Stimulated activated naive CD4-positive, alpha-beta T cell (primary cell): ENCODE measurements at regions not wholly inside any gene's neighbourhood (a gene's known extent, or its start where the extent isn't known, plus 50 kb on each side); places are given as distances from the start of the nearest gene placed in this dataset.

Experiments
- DNase-seq, 6 experiments: peaks; one replicate each; lab custom pipeline; 2025; lab: John Stamatoyannopoulos, UW

GRCh38 chr5:72619251-72619650, 112.0 kb upstream of the ZNF366 start:
- no peak for DNase-seq

GRCh38 chr5:72618708-72619107, 111.5 kb upstream of the ZNF366 start:
- DNase-seq: no peak

GRCh38 chr5:72615061-72615460, 107.9 kb upstream of the ZNF366 start:
- DNase-seq: no peak

GRCh38 chr5:72613515-72613914, 106.3 kb upstream of the ZNF366 start:
- DNase-seq: no peak

- DNase-seq: no peak
Observed at GRCh38 chr5:72612810-72613209, 105.6 kb upstream of the ZNF366 start.

GRCh38 chr5:72611118-72611730, 104.0 kb upstream of the ZNF366 start:
- peak in 4 of 6 experiments; percentile 1 to 30 (median 10) for DNase-seq

GRCh38 chr5:72608926-72609325, 101.7 kb upstream of the ZNF366 start:
- no peak for DNase-seq

GRCh38 chr5:72608297-72608696, 101.1 kb upstream of the ZNF366 start:
- no peak for DNase-seq

- DNase-seq: no peak
Observed at GRCh38 chr5:72607381-72607780, 100.2 kb upstream of the ZNF366 start.

- no peak for DNase-seq
Observed at GRCh38 chr5:72606525-72606924, 99.3 kb upstream of the ZNF366 start.

GRCh38 chr5:72605632-72606031, 98.4 kb upstream of the ZNF366 start:
- no peak for DNase-seq

GRCh38 chr5:72604798-72605154, 97.6 kb upstream of the ZNF366 start:
- DNase-seq: no peak

GRCh38 chr5:72604111-72604797, 97.0 kb upstream of the ZNF366 start:
- DNase-seq: no peak

- no peak for DNase-seq
Observed at GRCh38 chr5:72602696-72603685, 95.8 kb upstream of the ZNF366 start.

- DNase-seq: no peak
Observed at GRCh38 chr5:72601861-72602260, 94.7 kb upstream of the ZNF366 start.

- DNase-seq: no peak
Observed at GRCh38 chr5:72600391-72600981, 93.3 kb upstream of the ZNF366 start.

- no peak for DNase-seq
Observed at GRCh38 chr5:72599519-72600370, 92.5 kb upstream of the ZNF366 start.

- DNase-seq: no peak
Observed at GRCh38 chr5:72599065-72599433, 91.8 kb upstream of the ZNF366 start.

- no peak for DNase-seq
Observed at GRCh38 chr5:72598401-72599064, 91.3 kb upstream of the ZNF366 start.

GRCh38 chr5:72597456-72597948, 90.3 kb upstream of the ZNF366 start:
- DNase-seq: no peak

GRCh38 chr5:72596956-72597355, 89.7 kb upstream of the ZNF366 start:
- DNase-seq: no peak
